GM19239 (cell line): ENCODE measurements at regions not wholly inside any gene's neighbourhood (a gene's known extent, or its start where the extent isn't known, plus 50 kb on each side); places are given as distances from the start of the nearest gene placed in this dataset.
"Not testable (repeated sequence)": the region's sequence is repeated elsewhere in the genome, so short reads cannot be mapped to it uniquely, and the experiment has no call there.

Experiments used
- DNase-seq: peaks from one replicate; pipeline ENCODE4 v3.0.0; 2011; ENCODE audit warnings: low spot score; ENCODE audit not compliant: insufficient read length
- FAIRE-seq: peaks from 2 replicates; lab custom pipeline; 2011; peaks lifted over from hg19 to GRCh38; lab: Jason Lieb, UNC

DNA sequence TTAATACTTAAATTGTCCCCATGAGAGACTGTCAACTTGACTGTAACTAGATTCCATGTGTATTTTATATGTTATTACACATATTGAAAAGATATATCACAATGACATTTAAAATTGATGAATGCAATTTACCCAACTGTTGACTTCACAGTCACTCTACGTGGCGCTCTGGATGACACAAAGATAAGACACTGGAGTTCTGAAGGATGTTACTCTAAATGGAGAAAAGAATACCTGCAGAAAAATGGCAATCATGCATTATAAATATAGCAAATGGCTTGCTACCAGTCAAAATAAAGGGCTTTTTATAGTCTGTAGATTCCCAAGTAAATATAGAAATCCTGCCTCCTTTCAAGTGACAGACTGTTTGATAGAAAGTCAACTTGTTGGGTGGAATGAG is 143.6 kb upstream of the KLF6 start:
- no peak for FAIRE-seq
- no peak for DNase-seq

DNA sequence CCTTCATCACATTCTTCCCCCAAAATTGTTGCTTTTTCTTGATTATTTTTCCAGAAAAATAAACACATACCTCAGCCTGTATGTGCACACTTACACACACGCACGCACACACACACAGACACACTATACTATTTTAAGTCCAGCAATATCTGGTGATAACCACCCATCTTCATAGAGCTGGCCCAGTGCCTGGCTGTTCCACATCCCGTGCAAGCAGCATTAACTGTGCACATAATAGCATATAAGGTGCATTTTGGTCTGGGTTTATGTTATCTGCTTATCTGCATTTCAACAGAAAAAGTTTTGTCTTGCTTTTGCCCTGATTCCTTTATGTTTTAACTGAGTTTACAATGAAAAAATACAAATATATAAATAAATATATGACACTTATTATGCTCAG is 143.1 kb upstream of the KLF6 start:
- DNase-seq (no peak), FAIRE-seq (no peak)

DNA sequence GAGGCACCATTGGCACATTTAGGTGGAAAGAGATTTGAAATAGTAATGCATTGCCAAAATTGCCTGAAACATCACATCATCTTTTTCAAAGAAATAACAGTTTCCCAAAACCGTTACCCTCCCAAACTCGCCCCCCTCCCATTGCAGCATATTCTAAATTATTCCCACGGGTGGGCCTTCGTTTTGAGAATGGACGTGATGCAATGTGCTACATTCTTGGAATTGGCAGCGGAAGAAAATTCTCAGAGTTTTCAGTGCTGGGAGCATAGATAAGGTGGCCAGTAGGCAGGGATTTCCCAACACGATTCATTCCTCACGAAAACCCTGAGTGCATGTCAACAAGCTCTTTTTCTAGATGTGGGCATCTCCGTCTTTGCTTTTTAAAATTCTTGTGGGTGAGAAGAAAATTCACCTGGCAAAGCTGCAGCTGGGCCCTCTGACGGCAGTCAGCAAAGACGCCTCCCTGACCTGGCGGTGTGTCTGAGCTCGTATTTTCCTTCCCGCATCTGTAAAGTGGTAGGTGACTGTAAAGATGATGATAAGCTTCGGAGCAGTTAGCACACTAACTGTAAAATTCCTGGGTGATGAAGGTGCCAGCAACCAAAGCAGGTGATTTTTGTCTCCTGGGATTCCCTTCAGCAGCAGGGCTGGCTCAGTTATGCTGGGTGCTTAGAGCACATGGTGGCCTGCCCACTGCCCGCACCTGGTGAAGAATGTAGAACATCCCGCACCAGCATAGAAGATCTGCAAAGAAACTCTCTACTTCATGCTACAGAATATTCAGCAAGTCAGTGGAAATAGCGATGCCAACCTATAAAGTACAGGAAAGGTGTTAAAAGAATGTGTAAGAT is 141.9 kb upstream of the KLF6 start:
- DNase-seq (no peak), FAIRE-seq (no peak)

DNA sequence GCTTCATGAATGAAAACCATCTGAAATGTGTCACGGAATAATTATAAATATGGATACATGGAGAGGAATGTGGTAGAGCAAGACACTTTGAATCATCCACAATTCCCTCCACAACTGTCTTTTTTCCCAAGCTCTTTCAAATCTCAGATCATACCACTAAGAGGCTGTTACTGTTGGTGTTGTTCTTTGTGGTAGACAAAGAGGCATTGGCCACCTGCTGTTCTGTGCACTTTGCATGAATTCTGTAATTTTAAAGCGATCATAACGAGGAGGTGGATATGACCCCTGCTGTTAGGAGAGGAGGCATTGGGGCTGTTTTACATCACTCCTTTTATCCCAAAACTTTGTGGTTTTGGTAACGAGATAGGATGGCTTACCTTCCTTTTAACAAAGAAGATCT is 141.2 kb upstream of the KLF6 start:
- no peak for DNase-seq
- FAIRE-seq, result no peak

DNA sequence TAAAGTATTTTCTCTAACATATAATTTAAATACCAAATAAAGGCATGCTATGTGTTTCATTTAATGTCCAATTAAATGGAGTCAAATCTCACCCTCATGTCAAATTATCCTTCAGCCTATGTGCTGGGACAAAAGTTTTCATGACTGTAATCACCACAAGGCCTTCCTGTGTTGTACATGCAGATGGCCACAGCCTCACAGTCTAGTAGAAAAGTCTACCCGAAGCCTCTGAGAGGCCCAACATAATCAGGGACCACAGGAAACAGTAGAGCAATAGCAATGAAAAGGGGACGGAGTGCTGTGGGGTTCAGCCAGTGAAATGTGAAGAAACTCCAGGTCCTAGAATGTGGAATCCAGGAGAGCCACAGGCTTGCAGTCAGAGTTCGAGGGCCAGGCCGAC is 140.2 kb upstream of the KLF6 start:
- DNase-seq (no peak), FAIRE-seq (no peak)

DNA sequence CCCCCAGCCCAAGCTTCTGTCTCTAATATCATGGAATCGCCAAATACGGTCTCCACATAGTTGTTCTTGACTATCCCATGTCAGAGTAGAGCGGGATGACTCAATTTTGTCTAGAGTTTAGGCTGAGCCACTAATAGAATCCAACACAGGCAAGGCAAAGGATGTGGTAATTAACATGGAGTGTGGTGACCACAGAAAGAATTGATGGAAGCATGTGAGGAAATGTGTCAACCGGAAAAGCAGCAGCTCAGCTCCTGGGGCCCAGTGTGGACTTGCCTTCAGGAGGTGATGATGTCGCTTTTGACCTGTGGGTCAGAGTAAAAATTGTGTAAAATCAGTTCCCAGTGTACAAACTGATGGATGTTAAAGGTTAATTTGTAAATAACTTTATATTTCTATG is 139.3 kb upstream of the KLF6 start:
- no peak for FAIRE-seq
- DNase-seq, result no peak

DNA sequence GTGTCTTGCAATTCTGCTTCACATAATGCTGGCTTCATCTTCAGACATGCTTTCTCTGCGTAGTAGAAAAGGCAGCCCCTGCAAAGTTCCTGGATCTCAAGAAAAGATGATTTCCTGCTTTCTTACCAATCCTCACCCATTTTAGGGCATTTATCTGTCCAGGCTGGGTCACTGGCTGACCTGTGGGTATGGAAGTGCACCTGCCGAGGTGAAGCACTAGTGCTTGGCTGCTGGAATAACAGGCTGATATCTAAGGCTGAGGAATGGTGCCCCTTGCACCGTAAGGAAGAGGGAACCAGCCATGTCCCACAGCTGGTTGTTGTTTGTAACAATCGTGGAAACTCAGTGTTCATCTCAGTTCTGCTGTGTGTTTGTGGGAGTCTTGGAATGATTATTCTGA is 138.0 kb upstream of the KLF6 start:
- DNase-seq, result no peak
- no peak for FAIRE-seq

DNA sequence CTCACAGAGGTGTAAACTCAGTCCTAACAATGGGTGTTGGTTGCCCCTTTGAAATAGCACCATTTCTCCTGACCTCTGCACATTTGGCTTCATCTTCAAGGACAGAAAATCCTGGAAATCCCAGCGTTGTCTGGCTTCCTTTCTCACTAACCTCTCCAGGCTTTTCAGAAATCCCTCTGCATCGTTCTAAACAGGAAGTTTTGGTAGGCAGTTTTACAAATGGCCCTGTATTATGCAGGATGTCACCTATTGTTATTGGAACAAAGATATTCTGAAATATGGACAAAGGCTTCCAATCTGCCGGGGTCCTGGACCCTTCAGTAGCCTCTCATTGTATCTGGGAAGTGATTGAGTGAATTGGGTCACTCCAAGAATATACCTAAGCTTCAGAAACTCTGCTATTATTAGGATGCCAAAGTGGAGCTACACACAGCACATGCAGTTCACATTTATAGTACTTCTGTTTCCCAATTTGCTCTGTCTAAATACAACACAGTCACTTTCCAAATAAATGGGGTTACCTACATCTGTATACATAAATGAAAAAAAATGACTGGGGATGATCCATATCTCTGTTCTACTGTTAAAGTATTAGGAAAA is 134.8 kb upstream of the KLF6 start:
- FAIRE-seq (no peak), DNase-seq (no peak)

DNA sequence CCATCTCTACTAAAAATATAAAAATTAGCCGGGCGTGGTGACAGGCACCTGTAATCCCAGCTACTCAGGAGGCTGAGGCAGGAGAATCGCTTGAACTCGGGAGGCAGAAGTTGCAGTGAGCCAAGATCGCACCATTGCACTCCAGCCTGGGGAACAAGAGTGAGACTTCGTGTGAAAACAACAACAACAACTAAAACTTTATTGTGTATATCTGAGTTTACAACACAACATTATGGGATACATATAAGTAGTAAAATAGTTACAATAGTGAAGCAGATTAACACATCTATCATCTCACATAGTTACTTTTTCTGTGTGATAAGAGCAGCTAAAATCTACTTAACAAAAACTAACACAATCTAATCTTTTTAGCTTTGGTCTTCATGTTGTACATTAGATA is 132.4 kb upstream of the KLF6 start:
- FAIRE-seq, DNase-seq: not testable (repeated sequence)

DNA sequence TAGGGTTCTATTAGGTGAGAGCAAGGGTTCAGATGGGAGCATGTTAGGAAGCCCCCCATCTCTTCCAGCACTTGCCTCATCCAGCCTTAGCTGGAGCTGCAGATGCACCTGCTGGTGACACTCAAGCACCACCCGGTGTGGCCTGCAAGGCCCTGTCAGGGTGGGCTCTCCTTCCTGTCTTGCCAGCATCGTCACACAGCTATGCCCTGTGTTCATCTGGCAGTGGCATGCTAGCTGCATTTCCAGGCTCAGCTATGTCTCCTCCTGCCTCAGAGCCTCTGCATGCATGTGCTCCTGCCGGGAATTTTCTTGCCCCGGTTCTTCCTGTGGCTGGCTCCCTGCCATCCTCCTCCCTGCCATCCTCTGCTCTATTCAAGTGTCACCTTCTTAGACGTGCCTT is 129.7 kb upstream of the KLF6 start:
- FAIRE-seq (no peak), DNase-seq (no peak)

DNA sequence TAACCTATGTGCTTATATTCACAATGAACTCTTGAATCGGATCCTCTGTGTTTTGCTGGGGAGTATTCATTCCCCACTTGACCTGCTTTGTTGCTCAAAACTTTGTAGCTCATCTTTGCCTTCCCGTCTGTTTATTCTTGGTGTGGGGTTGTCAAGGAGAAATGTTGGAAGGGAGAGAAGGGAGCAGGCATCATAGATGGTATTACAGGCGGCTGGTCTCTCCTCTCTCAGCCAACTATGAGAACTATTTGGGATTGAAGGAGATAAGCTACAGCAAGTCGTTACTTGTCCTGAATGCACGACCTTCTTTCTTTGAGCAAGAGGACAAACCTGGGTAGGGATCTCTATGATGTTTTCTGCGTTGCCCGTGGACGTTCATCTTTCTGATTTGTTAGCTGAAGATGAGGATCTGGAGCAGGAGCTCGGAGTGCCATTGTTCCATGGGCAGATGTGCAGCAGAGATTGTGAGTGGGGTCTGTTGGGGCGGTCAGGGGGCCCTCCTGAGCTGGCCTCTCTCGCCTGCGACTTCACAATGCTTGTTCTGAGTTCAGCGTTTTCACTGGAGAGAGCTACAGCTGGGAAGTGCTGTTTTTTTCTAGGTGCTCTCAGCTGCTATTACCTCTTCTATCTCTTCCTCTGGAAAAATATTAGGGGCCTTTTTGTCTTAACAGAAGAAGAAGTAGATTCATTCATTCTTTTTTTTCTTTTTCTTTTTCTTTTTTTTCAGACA is 126.9 kb upstream of the KLF6 start:
- DNase-seq (no peak), FAIRE-seq (no peak)

DNA sequence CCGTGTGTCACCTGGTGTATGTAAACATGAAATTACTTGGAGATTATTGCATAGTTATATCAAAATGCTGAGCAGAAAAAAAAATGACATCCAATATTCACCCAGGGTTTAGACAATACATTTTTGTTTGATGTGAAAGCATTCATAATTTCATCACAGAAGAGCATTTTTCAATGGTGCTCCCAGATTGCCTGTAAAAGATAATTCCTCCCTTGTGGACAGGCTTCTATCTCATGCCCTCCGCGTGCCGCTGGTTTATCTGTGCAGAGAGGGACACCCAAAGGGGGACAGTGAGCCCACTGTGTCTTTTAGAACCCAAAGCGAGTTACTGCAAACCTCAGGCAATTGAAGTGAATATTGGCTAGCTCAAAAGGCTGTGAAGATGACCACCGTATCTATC is 126.2 kb upstream of the KLF6 start:
- no peak for DNase-seq
- FAIRE-seq, result no peak

DNA sequence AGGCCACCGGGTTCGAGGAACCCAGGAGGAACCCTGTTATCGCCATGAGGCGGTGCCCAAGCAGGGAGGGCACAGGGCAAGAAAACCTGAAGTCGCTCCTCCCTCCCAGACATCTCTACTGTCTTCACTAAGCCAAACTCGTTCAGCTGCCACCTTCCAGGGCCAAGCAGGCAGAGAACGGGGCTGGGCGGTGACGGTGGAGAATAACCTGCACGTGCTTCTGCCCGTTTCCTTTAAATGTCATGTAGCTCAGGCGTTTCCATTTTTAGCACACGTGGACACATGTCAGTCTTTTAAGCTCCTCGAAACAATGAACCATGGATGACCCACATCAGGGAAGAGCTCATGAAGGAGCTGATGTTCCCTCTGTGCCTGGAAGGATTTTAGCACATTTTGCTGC is 124.3 kb upstream of the KLF6 start:
- DNase-seq (no peak), FAIRE-seq (no peak)

DNA sequence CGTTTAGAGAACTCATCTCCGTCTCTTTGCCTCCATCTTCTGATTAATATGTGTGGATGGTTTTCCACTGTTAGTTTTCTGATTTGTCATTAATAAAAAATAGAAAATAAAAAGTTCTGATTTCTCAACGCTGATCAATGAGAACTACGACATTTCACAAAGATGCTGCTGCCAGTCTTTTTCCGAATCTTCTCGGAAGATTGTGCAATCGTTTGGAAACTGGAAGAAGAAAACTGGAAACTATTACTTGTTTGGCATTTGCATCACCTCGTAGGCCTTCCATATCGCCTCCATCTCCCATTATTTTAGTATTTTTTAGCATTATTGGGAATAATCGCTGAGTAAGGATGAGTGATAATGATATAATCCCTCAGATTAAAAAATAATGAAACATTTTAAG is 123.2 kb upstream of the KLF6 start:
- DNase-seq, result no peak
- no peak for FAIRE-seq

DNA sequence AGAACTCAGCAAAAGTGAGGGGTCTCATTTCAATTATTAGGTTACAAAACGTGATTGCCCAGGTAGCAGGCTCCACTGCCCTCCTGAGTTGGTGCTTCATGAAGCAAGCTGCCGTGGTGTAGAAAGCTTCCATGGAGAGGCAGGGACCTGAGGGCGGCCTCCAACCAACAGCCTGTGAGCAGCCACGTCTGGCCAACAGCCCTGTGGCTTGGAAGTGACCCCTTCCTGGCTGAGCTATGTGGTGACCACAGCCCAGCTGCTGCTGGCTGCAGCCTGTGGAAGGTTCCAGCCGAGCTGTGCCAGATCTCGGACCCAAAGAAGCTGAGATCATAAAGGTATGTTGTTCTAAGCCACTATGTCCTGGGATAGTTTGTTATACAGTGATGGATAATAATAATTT is 122.5 kb upstream of the KLF6 start:
- DNase-seq (no peak), FAIRE-seq (no peak)

DNA sequence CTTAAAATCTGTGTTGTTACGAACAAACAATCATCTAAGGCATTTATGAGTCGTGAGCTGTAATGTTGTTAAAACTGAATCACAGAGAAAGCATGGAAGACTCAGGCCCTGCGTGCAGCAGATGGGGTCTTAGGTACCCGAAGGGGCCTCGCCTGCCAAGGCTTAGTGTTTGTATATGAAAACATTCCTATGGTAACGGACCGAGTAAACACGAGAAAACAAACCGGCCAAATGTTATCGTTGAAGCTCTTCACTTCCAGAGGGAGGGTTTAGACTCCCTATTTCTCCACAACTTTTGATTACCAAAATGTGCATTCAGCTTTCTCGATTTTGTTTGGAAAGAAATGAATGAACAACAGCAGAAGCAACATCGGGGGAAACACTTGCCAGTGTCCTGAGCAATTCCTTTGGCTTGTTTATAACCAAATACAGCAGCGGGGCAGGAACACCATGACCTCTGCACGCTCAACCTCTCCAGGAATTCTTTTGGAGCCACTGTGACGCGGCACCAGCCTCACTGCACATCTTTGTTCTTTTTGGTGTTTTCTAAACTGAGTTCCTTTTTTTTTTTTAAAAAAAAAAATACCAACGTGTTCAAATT is 121.6 kb upstream of the KLF6 start:
- no peak for FAIRE-seq
- DNase-seq, result no peak

DNA sequence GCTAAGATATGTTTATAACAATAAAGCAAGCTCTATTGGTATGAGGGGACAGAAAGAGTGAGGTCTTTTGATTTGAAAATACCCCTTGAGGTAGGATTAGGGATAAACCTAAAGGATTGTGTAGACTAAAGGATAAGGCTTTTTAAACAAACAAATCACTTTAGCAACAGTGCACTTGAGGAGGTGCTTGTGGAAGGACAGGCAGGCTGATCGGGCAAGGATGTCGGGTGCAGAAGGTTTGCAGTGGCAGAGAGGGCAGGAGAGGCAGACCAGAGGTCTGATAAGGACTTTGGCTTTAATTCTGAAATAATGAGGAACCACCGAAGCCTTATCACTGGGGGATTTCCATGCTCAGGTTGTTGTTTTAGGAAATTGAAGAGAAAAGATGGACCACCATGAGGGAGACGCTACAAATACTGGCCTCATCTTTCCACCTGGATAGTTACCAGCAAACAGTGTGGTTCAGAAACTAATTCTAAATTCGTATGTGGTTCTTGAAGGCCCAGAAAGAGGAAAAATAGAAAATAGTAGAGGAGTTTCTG is 119.5 kb upstream of the KLF6 start:
- DNase-seq, result no peak
- no peak for FAIRE-seq

DNA sequence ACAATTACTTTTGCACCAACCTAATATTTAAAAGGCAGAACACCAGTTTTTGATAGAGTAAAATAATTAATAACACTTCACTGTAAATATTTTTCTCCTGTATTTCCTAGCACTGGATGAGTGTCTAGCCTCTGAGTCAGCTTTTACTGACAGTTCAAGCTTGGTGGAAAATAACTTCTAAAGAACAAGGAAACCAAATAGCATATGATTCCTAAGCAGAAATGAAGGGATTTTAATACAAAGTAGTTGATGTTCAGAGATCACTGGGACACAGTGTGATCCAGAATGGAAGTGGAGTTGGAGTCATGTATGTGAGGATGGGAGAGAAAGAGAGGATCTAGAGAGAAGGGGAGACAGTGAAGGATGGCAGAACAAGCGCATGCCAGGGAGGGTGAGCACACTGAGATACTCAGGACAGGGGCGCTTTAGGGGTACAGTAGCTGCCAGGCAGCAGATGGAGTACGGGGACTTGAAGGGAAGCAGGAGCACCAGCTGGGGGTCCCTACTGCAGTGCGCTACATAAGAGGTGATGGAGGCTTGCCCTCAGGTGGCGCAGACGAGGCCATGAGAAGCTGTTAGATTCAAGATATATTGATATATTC is 117.9 kb upstream of the KLF6 start:
- FAIRE-seq (no peak), DNase-seq (no peak)

DNA sequence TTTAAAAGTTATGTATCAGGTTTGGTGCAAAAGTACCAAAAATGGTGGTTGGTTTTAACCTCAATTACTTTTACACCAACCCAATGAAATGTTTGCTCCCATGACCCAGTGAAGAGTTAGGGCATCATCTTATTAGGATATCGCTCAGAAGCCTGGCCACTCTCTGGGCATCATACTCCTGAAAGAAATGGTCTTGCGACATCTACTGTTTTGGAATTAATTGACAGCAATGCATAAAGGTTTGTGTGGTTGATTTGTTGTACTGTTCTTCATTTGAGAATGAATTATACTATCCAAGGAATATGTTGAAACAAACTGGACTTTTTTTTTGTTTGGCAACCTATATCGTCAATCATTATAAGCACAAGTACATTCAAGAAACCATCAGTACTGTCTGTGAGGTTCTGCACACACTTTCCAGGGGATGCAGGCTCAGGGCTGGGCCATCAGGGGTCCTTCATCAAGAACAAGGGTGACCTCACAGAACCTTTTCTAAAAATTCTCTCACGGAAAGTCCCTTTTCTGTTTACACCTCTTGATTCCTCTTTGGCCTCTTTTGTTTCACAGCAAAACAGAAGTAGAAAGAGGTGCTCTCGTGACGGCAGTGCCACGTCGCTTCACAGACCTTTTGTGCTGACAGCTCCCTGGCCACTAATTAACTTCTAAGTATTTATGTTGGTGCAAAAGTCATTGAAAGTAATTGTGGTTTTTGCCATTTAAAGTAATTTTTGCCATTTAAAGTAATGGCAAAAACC is 117.2 kb upstream of the KLF6 start:
- DNase-seq (peak; percentile 55), FAIRE-seq (peak; percentile 96)

DNA sequence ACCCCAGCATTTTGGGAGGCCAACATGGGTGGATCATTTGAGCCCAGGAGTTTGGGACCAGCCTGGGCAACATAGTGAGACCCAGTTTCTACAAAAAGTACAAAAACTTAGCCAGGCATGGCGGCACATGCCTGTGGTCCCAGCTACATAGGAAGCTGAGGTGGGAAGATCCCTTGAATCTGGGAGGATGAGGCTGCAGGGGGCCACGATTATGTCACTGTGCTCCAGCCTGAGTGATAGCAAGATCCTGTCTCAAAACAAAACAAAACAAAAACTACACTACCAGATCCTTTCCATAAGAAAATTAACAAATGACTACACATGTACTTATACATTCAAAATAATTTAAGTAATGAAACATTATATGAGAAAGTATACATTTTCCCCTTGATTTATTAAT is 116.4 kb upstream of the KLF6 start:
- DNase-seq, result no peak
- FAIRE-seq, result no peak
